RWPE2 (cell line): ENCODE measurements at regions not wholly inside any gene's neighbourhood (a gene's known extent, or its start where the extent isn't known, plus 50 kb on each side); places are given as distances from the start of the nearest gene placed in this dataset.

Experiments
- ATAC-seq: fragments of 200-7000 bp; cut with Tn5 transposase; 3 replicates; pipeline ENCODE4 v1.9.1; 2021; ENCODE audit warnings: low read depth
- DNase-seq: peaks from one replicate; pipeline ENCODE4 v3.0.0-alpha.2; 2020; ENCODE audit warnings: low spot score
- H3K27ac ChIP-seq: fragments of 450-650 bp; 2 replicates; pipeline ENCODE4 v1.5.1; 2017; ENCODE audit warnings: mild to moderate bottlenecking; ENCODE audit not compliant: poor library complexity, severe bottlenecking
- H3K27me3 ChIP-seq: fragments of 250-450 bp; sonication (Bioruptor Pico); 2 replicates; pipeline ENCODE4 v1.5.1; 2021; ENCODE audit warnings: mild to moderate bottlenecking, moderate library complexity; ENCODE audit not compliant: insufficient read depth, poor library complexity, severe bottlenecking
- H3K36me3 ChIP-seq: fragments of 250-450 bp; sonication (Bioruptor Pico); 2 replicates; pipeline ENCODE4 v1.5.1; 2020; ENCODE audit warnings: low read depth, mild to moderate bottlenecking, moderate library complexity
- H3K4me1 ChIP-seq: fragments of 250-450 bp; sonication (Bioruptor Pico); 2 replicates; pipeline ENCODE4 v1.5.1; 2021; ENCODE audit warnings: mild to moderate bottlenecking, moderate library complexity; ENCODE audit not compliant: insufficient read depth, poor library complexity, severe bottlenecking
- H3K4me3 ChIP-seq: fragments of 250-450 bp; sonication (Bioruptor Pico); 2 replicates; pipeline ENCODE4 v1.5.1; 2021; ENCODE audit warnings: mild to moderate bottlenecking, moderate library complexity; ENCODE audit not compliant: severe bottlenecking
- H3K9me3 ChIP-seq: fragments of 250-450 bp; sonication (Bioruptor Pico); 2 replicates; pipeline ENCODE4 v1.5.1; 2021; ENCODE audit warnings: mild to moderate bottlenecking, moderate library complexity; ENCODE audit not compliant: severe bottlenecking
- CTCF ChIP-seq: fragments of 450-650 bp; IDR thresholded peaks from one replicate; pipeline ENCODE4 v1.5.1; 2017; ENCODE audit warnings: mild to moderate bottlenecking, moderate library complexity; ENCODE audit not compliant: poor library complexity, severe bottlenecking

GRCh38 chr5:44183753-44184152 is 205.5 kb downstream of the FGF10 start:
- ATAC-seq (no peak), DNase-seq (no peak)
- H3K36me3 ChIP-seq, result no peaks in the 10 kb centered on the region
- no peak overlapping the region for H3K4me3 ChIP-seq
- no peak overlapping the region for H3K27ac ChIP-seq
- H3K27me3 ChIP-seq, result no peaks in the 10 kb centered on the region
- no peaks in the 10 kb centered on the region for H3K4me1 ChIP-seq
- no peak for TF ChIP-seq CTCF
- H3K9me3 ChIP-seq, result no peaks in the 10 kb centered on the region

- H3K36me3 ChIP-seq, result no peaks in the 10 kb centered on the region
- no peak overlapping the region for H3K27ac ChIP-seq
- DNase-seq (no peak), ATAC-seq (no peak)
- no peaks in the 10 kb centered on the region for H3K4me1 ChIP-seq
- no peaks in the 10 kb centered on the region for H3K27me3 ChIP-seq
- TF ChIP-seq CTCF, result no peak
- H3K9me3 ChIP-seq, result no peaks in the 10 kb centered on the region
- H3K4me3 ChIP-seq, result no peak overlapping the region
These were observed 205.9 kb downstream of the FGF10 start for GRCh38 chr5:44183312-44183711.

GRCh38 chr5:44178414-44178813 is 210.8 kb downstream of the FGF10 start:
- ATAC-seq (no peak), DNase-seq (no peak)
- Histone ChIP-seq H3K27ac (no peak overlapping the region), H3K9me3 (peaks cover 2% of the 10 kb centered on the region), H3K36me3 (no peaks in the 10 kb centered on the region), H3K4me3 (no peak overlapping the region), H3K27me3 (no peaks in the 10 kb centered on the region), H3K4me1 (no peaks in the 10 kb centered on the region)
- TF ChIP-seq CTCF, result no peak

DNA sequence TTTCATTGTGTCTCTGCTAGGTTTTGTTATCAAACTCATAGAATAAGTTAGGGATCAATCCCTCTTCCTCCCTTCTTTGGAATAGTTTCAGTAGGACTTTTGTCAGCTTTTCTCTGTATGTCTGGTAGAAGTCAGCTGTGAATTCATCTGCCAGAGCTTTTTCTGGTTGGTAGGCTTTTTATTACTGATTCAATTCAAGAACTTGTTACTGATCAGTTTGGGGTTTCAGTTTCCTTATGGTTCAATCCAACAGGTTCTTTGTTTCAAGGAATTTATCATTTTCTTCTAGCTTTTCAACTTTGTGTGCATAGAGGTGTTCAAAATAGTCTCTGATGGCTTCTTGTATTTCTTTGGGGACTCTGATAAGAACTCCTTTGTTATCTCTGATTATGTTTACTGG is 221.7 kb downstream of the FGF10 start:
- no peaks in the 10 kb centered on the region for H3K9me3 ChIP-seq

GRCh38 chr5:44160369-44160768 is 228.9 kb downstream of the FGF10 start:
- no peak for TF ChIP-seq CTCF
- H3K27ac ChIP-seq, result no peak overlapping the region
- no peaks in the 10 kb centered on the region for H3K27me3 ChIP-seq

More for the DNA sequence above, 221.7 kb downstream of the FGF10 start:
- ATAC-seq (no peak), DNase-seq (no peak)
- no peak overlapping the region for H3K4me3 ChIP-seq
- H3K27ac ChIP-seq, result no peak overlapping the region
- H3K4me1 ChIP-seq, result no peaks in the 10 kb centered on the region
- no peaks in the 10 kb centered on the region for H3K27me3 ChIP-seq
- TF ChIP-seq CTCF, result no peak
- H3K36me3 ChIP-seq, result no peaks in the 10 kb centered on the region

More at GRCh38 chr5:44160369-44160768, 228.9 kb downstream of the FGF10 start:
- Histone ChIP-seq H3K36me3 (no peaks in the 10 kb centered on the region), H3K4me1 (no peaks in the 10 kb centered on the region), H3K4me3 (no peak overlapping the region), H3K9me3 (peaks cover 8% of the 10 kb centered on the region)
- no peak for DNase-seq
- no peak for ATAC-seq
